ENCODE measurements at regions not wholly inside any gene's neighbourhood (a gene's known extent, or its start where the extent isn't known, plus 50 kb on each side); places are given as distances from the start of the nearest gene placed in this dataset.
"Not testable (repeated sequence)": the region's sequence is repeated elsewhere in the genome, so short reads cannot be mapped to it uniquely, and the experiment has no call there.

GRCh38 chr3:4234889-4235288, 68.3 kb upstream of the SETMAR start:
- H3K4me1 ChIP-seq (ENCODE audit: control insufficient read depth, insufficient read depth, low read length, poor library complexity, severe bottlenecking): no peaks in the 10 kb centered on the region
- H3K36me3 ChIP-seq (ENCODE audit: control insufficient read depth, insufficient read depth, low read length): no peaks in the 10 kb centered on the region
- H3K4me3 ChIP-seq (ENCODE audit: extremely low read depth, insufficient read depth, low read length, poor library complexity, severe bottlenecking): no peak overlapping the region
- peaks cover 5% of the 10 kb centered on the region for H3K9me3 ChIP-seq (ENCODE audit: control insufficient read depth, low read length)
- WGBS, 2 experiments (ENCODE audit: insufficient coverage in 2 of 2): 89 to 100% methylated on average over 1 of the region's 2 CpGs
- no peak overlapping the region for H3K27ac ChIP-seq (ENCODE audit: low read depth, low read length, severe bottlenecking)

GRCh38 chr3:4235690-4236089, 67.5 kb upstream of the SETMAR start:
- H3K27ac ChIP-seq (ENCODE audit: low read depth, low read length, severe bottlenecking): no peak overlapping the region
- H3K9me3 ChIP-seq (ENCODE audit: control insufficient read depth, low read length): peaks cover 5% of the 10 kb centered on the region
- 90% methylated on average over 2 of the region's 3 CpGs; no CpG with 5 or more reads in 1 of the 2 experiments for WGBS, 2 experiments (ENCODE audit: insufficient coverage in 2 of 2)
- H3K36me3 ChIP-seq (ENCODE audit: control insufficient read depth, insufficient read depth, low read length): no peaks in the 10 kb centered on the region
- no peak overlapping the region for H3K4me3 ChIP-seq (ENCODE audit: extremely low read depth, insufficient read depth, low read length, poor library complexity, severe bottlenecking)
- H3K4me1 ChIP-seq (ENCODE audit: control insufficient read depth, insufficient read depth, low read length, poor library complexity, severe bottlenecking): no peaks in the 10 kb centered on the region

GRCh38 chr3:4241595-4242170, 61.5 kb upstream of the SETMAR start:
- no peaks in the 10 kb centered on the region for H3K4me1 ChIP-seq (ENCODE audit: control insufficient read depth, insufficient read depth, low read length, poor library complexity, severe bottlenecking)
- H3K27ac ChIP-seq (ENCODE audit: low read depth, low read length, severe bottlenecking): no peak overlapping the region
- 91 to 97% methylated on average over 7 of the region's 8 CpGs for WGBS, 2 experiments (ENCODE audit: insufficient coverage in 2 of 2)
- peaks cover 5% of the 10 kb centered on the region for H3K9me3 ChIP-seq (ENCODE audit: control insufficient read depth, low read length)
- H3K4me3 ChIP-seq (ENCODE audit: extremely low read depth, insufficient read depth, low read length, poor library complexity, severe bottlenecking): no peak overlapping the region
- no peaks in the 10 kb centered on the region for H3K36me3 ChIP-seq (ENCODE audit: control insufficient read depth, insufficient read depth, low read length)

GRCh38 chr3:4245671-4246070, 57.5 kb upstream of the SETMAR start:
- no peak overlapping the region for H3K4me3 ChIP-seq (ENCODE audit: extremely low read depth, insufficient read depth, low read length, poor library complexity, severe bottlenecking)
- H3K4me1 ChIP-seq (ENCODE audit: control insufficient read depth, insufficient read depth, low read length, poor library complexity, severe bottlenecking): no peaks in the 10 kb centered on the region
- H3K36me3 ChIP-seq (ENCODE audit: control insufficient read depth, insufficient read depth, low read length): no peaks in the 10 kb centered on the region
- H3K9me3 ChIP-seq (ENCODE audit: control insufficient read depth, low read length): no peaks in the 10 kb centered on the region
- no peak overlapping the region for H3K27ac ChIP-seq (ENCODE audit: low read depth, low read length, severe bottlenecking)
- WGBS, 2 experiments (ENCODE audit: insufficient coverage in 2 of 2): 71 to 75% methylated on average over 7 to 8 of the region's 9 CpGs

GRCh38 chr3:4247391-4247790, 55.8 kb upstream of the SETMAR start:
- Histone ChIP-seq H3K9me3 (ENCODE audit: control insufficient read depth, low read length) (no peaks in the 10 kb centered on the region), H3K36me3 (ENCODE audit: control insufficient read depth, insufficient read depth, low read length) (no peaks in the 10 kb centered on the region), H3K27ac (ENCODE audit: low read depth, low read length, severe bottlenecking) (no peak overlapping the region), H3K4me3 (ENCODE audit: extremely low read depth, insufficient read depth, low read length, poor library complexity, severe bottlenecking) (no peak overlapping the region), H3K4me1 (ENCODE audit: control insufficient read depth, insufficient read depth, low read length, poor library complexity, severe bottlenecking) (no peaks in the 10 kb centered on the region)
- 60 to 83% methylated on average over 1 of the region's 1 CpG for WGBS, 2 experiments (ENCODE audit: insufficient coverage in 2 of 2)

GRCh38 chr3:4250064-4250463, 53.1 kb upstream of the SETMAR start:
- H3K9me3 ChIP-seq (ENCODE audit: control insufficient read depth, low read length): no peaks in the 10 kb centered on the region
- 82 to 87% methylated on average over 4 of the region's 4 CpGs for WGBS, 2 experiments (ENCODE audit: insufficient coverage in 2 of 2)
- H3K4me3 ChIP-seq (ENCODE audit: extremely low read depth, insufficient read depth, low read length, poor library complexity, severe bottlenecking): no peak overlapping the region
- no peak overlapping the region for H3K27ac ChIP-seq (ENCODE audit: low read depth, low read length, severe bottlenecking)
- H3K4me1 ChIP-seq (ENCODE audit: control insufficient read depth, insufficient read depth, low read length, poor library complexity, severe bottlenecking): no peaks in the 10 kb centered on the region
- no peaks in the 10 kb centered on the region for H3K36me3 ChIP-seq (ENCODE audit: control insufficient read depth, insufficient read depth, low read length)

GRCh38 chr3:4251412-4251811, 51.8 kb upstream of the SETMAR start:
- Histone ChIP-seq H3K9me3 (ENCODE audit: control insufficient read depth, low read length) (no peaks in the 10 kb centered on the region), H3K4me3 (ENCODE audit: extremely low read depth, insufficient read depth, low read length, poor library complexity, severe bottlenecking) (no peak overlapping the region), H3K27ac (ENCODE audit: low read depth, low read length, severe bottlenecking) (no peak overlapping the region), H3K36me3 (ENCODE audit: control insufficient read depth, insufficient read depth, low read length) (no peaks in the 10 kb centered on the region), H3K4me1 (ENCODE audit: control insufficient read depth, insufficient read depth, low read length, poor library complexity, severe bottlenecking) (no peaks in the 10 kb centered on the region)

GRCh38 chr3:4253072-4253832, 49.9 kb upstream of the SETMAR start:
- not testable (repeated sequence) for H3K9me3 ChIP-seq (ENCODE audit: control insufficient read depth, low read length); H3K4me1 ChIP-seq (ENCODE audit: control insufficient read depth, insufficient read depth, low read length, poor library complexity, severe bottlenecking); H3K36me3 ChIP-seq (ENCODE audit: control insufficient read depth, insufficient read depth, low read length); H3K27ac ChIP-seq (ENCODE audit: low read depth, low read length, severe bottlenecking); H3K4me3 ChIP-seq (ENCODE audit: extremely low read depth, insufficient read depth, low read length, poor library complexity, severe bottlenecking)
- 80 to 83% methylated on average over 5 to 6 of the region's 26 CpGs for WGBS, 2 experiments (ENCODE audit: insufficient coverage in 2 of 2)

Measured in mesodermal cell (in vitro differentiated cells).